NCI-H2196 (cell line): ENCODE measurements at regions not wholly inside any gene's neighbourhood (a gene's known extent, or its start where the extent isn't known, plus 50 kb on each side); places are given as distances from the start of the nearest gene placed in this dataset.

Source experiments
- DNase-seq: peaks from one replicate; lab custom pipeline; 2025; ENCODE audit not compliant: unreplicated experiment; lab: John Stamatoyannopoulos, UW

GRCh38 chr3:42013691-42014457 lies 52.0 kb upstream of the ULK4 start:
- DNase-seq: no peak

- peak; percentile 48 for DNase-seq
Observed at GRCh38 chr3:42012935-42013690, 51.2 kb upstream of the ULK4 start.

GRCh38 chr3:42012383-42012934 lies 50.6 kb upstream of the ULK4 start:
- no peak for DNase-seq
